HG03354 (cell line): ENCODE measurements at regions not wholly inside any gene's neighbourhood (a gene's known extent, or its start where the extent isn't known, plus 50 kb on each side); places are given as distances from the start of the nearest gene placed in this dataset.
A peak's percentile ranks its signal among the peaks of the same experiment; 100 is the strongest.

Source experiments
- ATAC-seq: cut with Tn5 transposase; IDR thresholded peaks from one replicate; pipeline ENCODE4 v1.9.1; 2021; ENCODE audit warnings: mild to moderate bottlenecking; ENCODE audit not compliant: unreplicated experiment, poor library complexity, severe bottlenecking

- no peak for ATAC-seq
Measured at GRCh38 chr11:59302991-59303390, 55.7 kb upstream of the OR5AN1 start.

GRCh38 chr11:59295435-59295834 lies 63.3 kb upstream of the OR5AN1 start:
- no peak for ATAC-seq

- no peak for ATAC-seq
Measured at GRCh38 chr11:59292611-59293010, 66.1 kb upstream of the OR5AN1 start.

GRCh38 chr11:59291228-59291627 lies 67.5 kb upstream of the OR5AN1 start:
- ATAC-seq, result no peak

GRCh38 chr11:59289356-59290181 lies 69.1 kb upstream of the OR5AN1 start:
- no peak for ATAC-seq

- no peak for ATAC-seq
Measured at GRCh38 chr11:59285716-59286260, 72.9 kb upstream of the OR5AN1 start.

GRCh38 chr11:59284773-59285129 lies 72.0 kb upstream of the MPEG1 start:
- ATAC-seq, result peak; percentile 17

- peak; percentile 78 for ATAC-seq
Measured at GRCh38 chr11:59283825-59284772, 71.4 kb upstream of the MPEG1 start.

GRCh38 chr11:59283311-59283710 lies 70.6 kb upstream of the MPEG1 start:
- peak; percentile 26 for ATAC-seq

GRCh38 chr11:59281177-59281576 lies 68.5 kb upstream of the MPEG1 start:
- no peak for ATAC-seq

- ATAC-seq, result peak; percentile 88
Measured at GRCh38 chr11:59273373-59273841, 60.7 kb upstream of the MPEG1 start.

- peak; percentile 9 for ATAC-seq
Measured at GRCh38 chr11:59272771-59273372, 60.1 kb upstream of the MPEG1 start.

- ATAC-seq, result no peak
Measured at GRCh38 chr11:59271811-59272327, 59.1 kb upstream of the MPEG1 start.

- ATAC-seq, result no peak
Measured at GRCh38 chr11:59271247-59271755, 58.6 kb upstream of the MPEG1 start.

GRCh38 chr11:59267736-59268475 lies 55.2 kb upstream of the MPEG1 start:
- ATAC-seq, result peak; percentile 6

GRCh38 chr11:59267196-59267595 lies 54.5 kb upstream of the MPEG1 start:
- peak; percentile 73 for ATAC-seq

- no peak for ATAC-seq
Measured at GRCh38 chr11:59266491-59266890, 53.8 kb upstream of the MPEG1 start.

GRCh38 chr11:59265735-59266134 lies 53.0 kb upstream of the MPEG1 start:
- ATAC-seq, result no peak

GRCh38 chr11:59264736-59265135 lies 52.0 kb upstream of the MPEG1 start:
- ATAC-seq, result no peak
